Stimulated activated CD4-positive, alpha-beta T cell treated with anti-CD3 and anti-CD28 coated beads, Interleukin-4, amount 100 ng/mL, for 48 hours (primary cell): ENCODE measurements at regions not wholly inside any gene's neighbourhood (a gene's known extent, or its start where the extent isn't known, plus 50 kb on each side); places are given as distances from the start of the nearest gene placed in this dataset.
"Not testable (repeated sequence)": the region's sequence is repeated elsewhere in the genome, so short reads cannot be mapped to it uniquely, and the experiment has no call there.

Experiments
- DNase-seq, 2 donors: peaks; one replicate each; pipeline ENCODE4 v3.0.0-alpha.2; 2020; ENCODE audit warnings: low read depth in 2 of 2

DNA sequence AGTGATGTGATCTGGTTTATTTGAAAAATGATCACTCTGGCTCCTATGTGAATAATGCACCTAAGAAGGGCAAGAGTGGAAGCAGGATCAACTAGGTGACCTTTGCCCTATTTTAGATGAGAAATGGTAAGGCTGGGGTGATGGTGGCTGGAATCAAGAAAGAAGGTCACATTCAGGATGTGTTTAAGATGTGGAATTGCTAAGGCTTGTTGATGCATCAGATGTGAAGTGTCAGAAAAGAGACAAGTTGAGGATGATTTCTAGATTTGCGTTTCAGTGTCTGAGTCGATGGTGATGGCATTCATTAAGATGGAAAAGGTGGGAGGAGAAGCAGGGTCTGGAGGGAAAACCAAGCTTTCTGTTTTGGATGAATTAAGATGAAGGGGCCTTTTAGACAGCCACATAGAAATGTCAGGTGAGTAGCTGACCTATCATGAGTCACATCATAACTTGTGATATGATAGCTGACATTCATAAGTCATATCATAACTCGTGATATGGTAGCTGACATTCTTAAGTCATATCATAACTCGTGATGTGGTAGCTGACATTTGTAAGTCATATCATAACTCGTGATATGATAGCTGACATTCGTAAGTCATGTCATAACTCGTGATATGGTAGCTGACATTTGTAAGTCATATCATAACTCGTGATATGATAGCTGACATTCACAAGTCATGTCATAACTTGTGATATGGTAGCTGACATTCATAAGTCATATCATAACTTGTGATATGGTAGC lies 101.2 kb upstream of the SEC11C start:
- no peak for DNase-seq

DNA sequence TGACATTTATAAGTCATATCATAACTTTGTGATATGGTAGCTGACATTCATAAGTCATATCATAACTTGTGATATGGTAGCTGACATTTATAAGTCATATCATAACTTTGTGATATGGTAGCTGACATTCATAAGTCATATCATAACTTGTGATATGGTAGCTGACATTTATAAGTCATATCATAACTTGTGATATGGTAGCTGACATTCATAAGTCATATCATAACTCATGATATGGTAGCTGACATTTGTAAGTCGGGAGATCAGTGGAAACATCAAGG lies 100.7 kb upstream of the SEC11C start:
- DNase-seq = not testable (repeated sequence)

DNA sequence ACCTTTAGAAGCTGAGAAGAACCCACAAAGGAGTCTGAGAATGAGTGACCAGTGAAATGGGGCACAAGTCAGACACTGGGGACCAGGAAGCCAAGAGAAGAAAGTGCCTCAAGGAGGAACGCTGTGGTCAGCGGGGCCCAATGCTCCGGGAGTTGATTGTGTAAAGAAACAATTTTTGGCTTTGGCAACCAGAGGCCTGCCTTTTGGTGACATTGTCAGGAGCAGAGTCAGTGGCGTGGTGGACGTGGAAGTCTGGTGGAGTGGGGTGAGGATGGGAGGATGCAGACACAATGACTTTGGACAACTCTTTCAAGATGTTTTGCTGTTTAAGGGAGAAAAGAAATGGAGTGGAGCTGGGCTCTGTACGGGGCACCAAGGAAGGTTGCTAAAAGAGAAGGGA lies 100.2 kb upstream of the SEC11C start:
- DNase-seq = no peak

DNA sequence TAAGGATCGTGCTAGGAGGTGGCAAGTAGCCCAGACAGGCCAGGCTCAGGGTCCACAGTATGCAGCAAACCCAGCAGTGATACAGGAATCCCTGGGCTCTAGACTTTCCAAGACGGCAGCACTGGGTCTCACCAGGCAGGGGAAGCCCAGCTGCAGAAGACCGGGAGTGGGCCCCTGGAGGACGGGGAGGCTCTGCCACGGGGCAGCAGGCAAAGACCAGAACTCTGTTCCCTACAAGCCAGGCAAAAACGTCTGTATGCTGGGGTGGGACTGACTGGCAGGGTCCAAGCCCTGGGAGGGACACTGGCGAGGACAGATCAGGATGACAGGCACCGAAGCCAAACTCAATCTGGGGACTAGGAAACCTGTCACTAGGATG lies 98.9 kb upstream of the SEC11C start:
- no peak for DNase-seq

DNA sequence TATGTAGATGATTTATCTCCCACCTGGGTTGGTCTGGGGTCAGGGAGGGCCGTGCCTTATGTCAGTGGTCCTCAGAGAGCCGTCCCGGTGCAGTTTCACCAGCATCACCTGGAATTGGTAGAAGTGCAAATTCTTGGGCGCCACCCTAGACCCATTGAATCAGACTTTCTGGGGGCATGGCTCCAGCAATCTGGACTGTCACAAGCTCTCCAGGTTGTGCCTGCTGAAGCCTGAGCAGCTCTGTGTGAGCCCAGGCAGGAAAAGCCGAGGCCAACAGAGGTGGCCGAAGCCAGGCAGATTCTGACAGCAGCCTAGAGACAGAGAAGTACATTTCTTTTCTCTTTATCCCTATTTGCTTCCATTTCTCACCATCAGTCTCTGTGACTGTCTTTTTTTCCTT lies 98.4 kb upstream of the SEC11C start:
- no peak for DNase-seq

DNA sequence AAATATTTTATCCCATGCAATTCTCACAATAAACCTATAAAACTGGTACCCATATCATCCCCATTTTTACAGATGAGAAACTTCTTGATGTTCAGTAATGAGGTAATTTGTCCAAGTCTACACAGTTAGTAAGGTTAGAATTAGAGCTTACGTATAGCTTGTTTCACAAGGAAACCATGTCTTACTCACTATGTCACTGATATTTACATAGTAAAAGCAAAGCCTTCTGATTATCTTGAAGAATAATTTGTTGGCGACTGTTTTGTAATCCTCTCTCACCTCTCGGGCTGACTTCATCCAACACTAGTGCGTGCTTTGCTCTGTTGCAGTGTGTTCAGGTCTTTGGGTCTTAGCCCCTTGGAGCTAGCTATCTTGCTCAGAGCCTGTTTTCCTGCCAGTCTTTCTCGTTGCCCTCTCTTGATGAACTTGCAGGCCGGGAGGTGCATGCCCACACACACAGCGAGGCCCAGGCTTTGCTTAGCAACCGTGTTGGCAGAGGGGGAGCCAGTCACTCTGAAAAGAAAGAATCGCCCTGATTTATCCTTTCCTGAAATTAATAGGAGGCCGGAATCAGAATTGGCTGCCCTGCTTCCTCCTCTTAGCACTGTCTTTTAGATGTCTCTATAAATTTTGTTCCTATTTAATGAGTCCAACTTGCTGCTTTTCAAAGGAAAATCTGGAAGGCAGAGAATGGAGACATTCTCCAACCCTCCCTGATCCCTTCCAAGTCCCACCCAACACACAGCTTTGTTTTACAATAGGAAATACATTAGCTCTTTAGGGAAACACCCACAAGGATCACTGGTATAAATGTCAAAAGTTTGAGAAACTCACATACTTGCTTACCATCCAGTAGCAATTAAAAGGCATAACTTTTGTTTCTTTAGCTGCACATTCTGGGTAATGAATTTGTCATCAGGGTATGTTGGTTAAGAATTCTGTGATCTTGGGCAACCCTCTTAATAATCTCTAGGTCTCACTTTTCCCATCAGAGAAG lies 97.6 kb upstream of the SEC11C start:
- no peak for DNase-seq

DNA sequence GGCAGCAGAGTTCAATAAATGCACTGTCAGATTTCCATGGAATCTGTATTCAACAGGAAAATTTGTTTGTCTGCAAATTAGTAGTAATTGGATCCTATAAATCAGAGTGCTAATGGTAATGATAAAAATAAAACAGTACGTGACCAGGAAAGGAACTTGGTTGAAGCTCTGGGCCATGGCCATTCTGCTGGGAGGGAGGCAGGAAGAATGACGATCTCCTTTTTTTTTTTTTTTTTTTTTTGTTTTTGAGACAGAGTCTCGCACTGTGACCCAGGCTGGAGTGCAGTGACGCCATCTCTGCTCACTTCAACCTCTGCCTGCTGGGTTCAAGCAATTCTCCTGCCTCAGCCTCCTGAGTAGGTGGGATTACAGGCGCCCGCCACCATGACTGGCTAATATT lies 94.8 kb upstream of the SEC11C start:
- no peak for DNase-seq

DNA sequence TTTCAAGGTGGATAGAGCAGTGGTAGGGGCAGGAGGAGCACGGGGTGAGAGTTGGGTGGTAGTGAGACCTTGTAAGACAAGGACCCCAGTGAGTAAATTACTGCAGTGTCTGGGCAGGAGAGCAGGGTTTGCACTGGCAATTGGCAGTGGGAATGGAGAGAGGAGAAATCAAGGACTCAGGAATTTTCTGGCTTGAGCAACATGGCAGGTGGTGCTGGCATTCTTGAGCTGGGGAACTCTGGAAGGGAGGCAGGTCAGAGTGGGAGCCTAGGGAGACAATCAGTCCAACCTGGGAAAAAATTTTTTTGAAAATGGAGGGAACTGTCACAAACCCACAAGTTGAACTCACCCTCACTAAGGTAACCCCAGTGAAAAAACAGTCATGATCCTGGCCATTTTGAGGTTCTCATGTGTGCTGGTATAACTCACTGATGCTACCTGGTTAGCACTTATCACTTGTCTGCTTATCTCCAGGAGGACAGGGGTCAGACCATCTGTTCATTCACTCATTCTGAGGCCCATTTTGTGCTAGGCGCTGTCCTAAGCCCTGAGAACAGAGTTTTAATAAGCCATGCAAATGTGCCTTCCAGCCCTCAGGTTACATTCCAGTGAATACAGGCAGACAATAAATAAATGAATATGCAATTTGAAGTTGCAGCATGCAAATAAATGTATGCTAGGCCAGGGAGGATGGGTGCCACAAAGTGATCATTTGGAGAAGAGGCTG lies 92.2 kb upstream of the SEC11C start:
- DNase-seq = no peak

DNA sequence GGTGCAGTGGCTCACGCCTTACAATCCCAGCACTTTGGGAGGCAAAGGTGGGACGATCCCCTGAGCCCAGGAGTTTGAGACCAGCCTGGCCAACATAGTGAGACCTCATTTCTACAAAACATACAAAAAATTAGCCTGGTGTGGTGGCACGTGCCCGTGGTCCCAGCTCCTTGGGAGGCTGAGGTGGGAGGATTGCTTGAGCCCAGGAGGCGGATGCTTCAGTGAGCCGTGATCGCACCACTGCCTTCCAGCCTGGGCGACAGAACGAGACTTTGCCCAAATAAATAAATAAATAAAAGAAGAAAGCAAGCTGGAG lies 91.7 kb upstream of the SEC11C start:
- no peak for DNase-seq

DNA sequence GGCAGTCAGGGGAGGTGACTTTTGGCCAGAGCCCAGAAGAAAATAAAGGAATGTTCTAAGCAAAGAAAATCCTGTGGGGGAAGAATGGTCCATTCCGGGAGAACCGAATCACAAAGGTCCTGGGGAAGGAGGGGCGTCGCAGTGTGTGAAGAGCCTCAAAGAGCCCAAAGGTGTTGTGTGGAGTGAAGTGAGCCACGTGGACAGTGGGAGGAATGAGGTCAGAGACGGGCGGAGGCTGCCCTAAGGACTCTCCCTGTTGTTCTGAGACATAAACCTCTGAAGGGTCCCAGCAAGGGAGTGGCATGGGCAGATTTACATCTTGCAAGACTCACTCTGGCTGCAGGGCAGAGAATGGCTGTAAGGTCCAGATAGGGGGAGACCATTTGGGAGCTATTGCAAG lies 91.3 kb upstream of the SEC11C start:
- DNase-seq = no peak

DNA sequence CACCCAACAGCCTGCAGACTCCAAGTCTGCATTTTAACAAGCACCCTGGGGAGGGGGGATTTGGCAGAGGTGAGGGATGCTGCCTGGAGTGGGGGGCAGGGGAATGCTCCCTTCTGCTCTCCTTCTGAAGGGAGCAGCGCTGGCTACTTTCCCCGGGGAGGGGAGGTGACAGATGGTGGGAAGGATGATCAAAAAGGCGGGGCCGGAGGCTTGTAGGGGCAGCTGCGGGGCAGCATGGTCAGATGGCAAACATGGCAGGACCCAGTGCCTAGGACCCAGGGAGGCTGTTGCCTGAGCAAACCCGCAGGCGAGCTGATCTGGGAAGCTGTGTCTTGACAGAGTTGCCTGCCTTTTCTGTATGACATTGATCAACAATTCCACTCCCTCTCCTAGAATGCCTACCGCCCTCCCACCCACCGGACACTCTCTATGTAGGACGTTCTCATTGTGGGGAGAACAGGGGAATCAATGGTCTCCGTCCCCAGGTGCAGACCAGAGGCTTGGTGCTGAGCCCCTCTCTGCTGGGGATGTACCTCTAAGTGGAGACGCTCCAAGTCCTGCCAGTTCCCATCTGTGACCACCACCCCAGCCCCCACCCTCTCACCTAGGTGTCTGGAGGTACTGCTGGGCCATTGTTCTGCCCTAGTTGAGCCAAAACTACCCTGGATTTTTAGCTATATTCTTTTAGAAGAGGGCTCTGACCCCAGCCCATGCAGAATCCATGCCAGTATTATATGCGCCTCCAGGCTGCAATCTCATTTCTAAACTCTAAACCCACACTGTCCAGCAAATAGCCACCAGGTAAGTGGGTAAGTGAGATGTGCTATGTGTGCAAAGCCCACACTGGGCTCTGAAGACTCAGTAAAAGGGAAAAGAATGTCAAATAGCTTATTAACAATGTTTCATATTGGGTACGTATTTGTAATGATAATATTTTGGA lies 89.7 kb upstream of the SEC11C start:
- no peak for DNase-seq

DNA sequence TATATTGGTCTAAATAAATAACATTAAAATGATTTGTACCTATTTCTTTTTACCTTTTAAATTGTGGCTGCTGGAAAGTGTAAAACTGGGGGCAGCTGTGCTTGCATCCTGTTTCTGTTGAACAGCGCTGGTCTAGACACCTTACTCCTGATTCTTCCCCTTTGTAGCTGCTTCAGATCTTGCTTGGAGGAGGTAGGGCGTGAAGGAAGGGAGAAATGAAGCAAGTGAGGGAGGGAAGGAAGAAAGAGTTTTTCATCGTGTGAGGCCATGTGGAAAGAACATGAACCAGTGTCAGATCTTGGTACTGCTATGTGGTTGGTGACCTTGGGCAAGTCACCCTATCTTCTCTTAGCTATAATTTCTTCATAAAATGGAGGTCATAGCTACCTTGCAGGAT lies 89.0 kb upstream of the SEC11C start:
- DNase-seq = no peak

DNA sequence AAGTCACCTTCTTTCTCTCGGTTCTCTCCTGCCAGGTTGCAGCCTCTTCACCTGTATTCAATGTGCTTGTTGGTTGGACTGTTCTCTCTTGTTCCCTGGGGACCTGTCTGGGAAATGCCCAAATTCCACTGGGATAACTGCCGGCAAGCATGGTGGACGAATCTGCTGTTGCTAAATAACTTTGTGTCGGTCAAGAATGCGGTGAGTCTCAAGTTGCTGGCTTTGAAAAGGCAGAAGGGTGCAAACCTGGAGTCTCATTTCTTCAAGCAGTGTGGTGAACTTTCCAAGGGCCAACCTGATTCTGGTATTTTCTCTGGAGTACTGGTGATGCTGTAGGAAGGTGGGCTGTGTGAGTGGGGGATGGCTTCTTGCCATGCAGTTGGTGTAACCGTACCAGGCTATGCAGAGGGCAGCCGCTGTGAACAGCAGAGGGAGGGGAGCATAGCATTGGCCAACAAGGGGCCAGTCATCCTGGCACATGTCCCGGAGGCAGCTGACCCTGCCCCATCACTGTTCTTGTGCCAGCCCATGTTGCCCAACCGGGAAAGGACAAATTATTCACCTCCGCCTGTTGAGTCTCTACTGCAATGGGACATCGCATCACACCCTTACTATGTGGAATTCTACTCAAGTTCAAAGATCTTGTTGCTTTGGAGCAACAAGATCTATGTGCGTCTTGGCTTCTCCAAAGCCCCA lies 88.1 kb upstream of the SEC11C start:
- DNase-seq = no peak

DNA sequence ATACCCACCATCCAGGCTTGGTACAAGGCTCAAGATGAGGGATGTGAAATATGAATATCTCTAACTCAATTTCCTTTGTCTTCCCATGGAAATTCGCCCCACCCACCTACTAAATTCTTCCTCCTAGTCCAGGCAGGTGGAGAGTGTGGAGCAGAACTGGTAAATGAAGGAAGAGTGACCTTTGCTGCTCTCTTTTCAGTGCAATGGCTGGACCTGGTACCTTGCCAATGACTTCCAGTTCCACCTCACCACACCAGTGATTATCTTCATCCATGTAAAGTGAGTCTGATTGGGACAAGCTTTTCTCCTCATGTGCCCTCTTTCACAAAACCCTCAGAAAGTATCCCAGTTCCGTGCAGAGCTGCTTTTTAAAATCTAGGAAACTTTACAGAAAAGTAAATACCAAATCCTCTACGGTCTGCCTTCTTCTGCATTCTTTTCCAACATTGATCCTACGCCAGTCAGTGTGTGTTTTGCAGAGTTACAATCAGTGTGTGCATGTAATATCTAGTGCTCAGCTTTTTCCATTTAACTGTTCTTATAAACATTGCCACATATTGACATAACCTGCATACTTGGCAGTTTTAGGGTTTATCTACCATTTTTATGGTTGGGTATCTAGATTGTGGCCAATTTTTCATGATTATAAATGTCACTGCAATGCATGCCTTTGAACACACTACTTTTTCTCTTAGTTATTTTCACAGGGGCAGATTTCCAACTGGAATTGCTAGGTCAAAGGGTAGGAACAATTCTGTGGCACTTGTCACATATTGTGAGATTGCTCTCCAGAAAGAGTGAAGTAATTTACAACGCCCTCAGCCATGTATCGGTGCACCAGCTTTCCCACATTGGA lies 86.5 kb upstream of the SEC11C start:
- DNase-seq = no peak

DNA sequence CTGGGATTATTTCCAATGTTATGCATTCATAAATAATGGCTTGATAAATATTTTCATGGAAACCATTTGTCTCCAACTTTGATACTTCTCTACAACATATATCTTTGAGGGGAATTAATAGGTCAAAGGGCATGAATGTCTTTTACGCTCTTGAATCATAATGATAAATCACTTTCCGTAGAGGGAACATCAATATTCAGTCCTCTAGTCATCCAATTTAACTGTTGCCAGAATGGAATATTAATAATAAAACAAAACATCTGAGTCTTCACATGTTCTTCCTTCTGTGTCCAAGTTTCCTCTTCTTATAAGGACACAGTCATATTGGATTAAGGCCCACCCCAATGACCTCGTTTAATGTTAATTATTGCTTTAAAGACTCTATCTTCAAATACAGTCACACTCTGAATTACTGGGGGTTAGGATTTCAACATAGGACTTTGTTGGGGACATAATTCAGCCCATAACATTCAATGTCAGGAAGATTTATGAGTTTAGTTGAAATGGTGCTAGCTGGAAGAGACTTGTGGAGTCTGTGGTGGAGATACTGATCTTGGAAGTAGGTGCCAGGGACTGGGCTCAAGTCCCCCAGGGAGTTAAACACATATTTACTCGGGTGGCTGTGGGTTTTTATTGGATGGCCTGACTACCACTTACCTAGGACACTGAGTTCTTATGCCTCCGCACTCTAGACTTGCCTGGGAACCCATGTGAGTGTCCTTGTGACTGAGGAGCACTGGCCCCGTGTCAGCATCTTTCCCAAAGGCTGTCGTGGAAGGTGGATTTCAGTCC lies 85.0 kb upstream of the SEC11C start:
- DNase-seq = no peak

DNA sequence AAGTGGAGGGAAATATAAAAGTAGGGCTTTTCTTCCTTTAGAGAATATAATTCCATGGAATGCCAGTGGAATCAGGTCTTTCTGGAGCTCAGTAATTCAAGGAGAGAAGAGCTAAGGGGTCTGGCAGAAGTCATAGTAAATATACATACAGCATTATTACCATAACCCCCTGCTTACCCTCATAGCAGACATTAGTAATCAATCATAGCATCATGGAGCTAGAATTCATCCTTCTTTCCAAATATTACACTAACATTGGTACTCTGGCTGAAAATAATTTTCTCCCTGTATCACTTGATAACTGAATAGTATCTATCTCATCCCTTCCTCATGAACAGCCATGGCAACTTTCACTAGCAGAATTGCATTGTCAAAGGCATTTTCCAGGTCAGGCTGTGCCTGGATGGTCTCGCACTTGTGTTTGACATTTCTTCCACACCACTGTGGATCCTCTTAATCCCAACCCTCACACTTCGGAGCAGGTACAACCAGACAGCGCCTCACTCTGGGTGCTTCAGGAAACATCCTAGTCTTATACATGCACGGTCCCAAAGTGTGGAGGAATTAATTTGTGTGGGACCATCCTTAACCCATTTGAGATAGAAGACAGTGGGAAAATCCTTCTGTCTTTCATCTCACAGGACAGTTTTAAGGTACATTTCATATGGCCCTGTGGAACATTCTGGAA lies 84.2 kb upstream of the SEC11C start:
- no peak for DNase-seq

DNA sequence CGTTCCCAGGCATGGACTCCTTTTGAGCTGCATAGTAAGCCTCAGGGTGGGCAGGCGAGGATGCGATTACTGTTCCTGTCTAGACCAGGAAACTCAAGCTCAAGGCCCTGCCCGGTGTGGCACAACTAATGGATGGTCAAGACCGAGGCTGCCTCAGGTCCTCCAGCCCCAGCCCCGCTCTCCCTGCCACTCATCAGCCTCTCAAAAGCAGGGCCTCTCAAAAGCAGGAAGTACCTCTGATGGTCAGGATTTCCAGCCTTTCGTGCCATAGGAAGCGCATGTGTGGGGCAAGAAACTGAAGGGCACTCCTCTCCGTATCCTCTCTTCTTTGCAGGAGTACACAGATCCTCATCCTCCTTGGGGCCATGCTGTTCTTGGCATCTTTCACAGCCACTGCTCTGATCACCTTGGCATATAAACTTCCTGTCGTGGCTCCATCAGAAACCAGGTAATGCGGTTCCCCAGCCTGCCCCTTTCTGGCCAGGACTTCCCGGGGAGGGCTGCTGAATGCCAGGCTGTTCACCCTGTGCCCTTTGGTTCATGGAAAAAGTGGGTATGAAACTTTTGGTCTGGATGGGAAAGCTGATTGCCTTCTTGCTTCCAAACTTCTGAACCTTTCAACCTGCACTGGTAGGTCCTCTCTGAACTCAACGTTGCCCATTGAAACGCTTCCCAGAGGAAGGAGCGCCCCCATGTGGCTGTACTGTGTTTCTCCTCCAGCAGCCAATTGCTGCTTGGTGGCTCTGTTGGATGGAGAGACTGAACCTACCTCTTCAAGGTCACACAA lies 82.8 kb upstream of the SEC11C start:
- peak in 1 of 2 donors; percentile 42 for DNase-seq

DNA sequence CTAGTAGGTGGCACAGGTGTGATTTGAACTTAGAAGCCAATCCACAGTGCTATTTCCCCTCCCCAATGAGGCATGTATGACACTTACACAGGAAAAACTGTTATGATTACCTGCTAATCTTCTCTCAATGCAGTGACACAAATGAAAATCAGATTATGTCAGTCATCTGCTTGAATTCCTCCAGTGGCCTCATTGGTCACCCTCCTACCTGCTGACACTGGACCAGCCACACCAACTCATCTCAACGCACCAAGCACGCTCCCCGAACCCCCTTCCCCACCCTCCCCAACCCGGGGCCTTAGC lies 82.2 kb upstream of the SEC11C start:
- no peak for DNase-seq
